ENCODE measurements at regions not wholly inside any gene's neighbourhood (a gene's known extent, or its start where the extent isn't known, plus 50 kb on each side); places are given as distances from the start of the nearest gene placed in this dataset.

DNA sequence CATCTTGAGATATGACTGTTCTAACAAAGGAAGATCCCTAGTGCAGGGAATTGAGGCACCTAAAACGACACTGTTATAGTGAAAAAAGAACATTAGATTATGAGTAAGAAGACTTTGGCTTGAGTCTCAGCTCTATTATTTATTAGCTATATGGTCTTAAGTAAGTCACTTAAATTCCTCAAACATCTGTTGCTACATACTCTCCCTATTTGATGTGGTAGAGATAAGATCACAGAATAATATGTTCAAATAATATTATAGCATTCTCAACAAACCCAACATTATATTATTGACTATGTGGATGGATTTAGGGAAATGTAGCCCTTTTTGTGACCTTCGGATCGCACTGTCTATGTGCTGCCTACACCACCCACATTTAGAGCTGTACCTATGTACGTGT, 136.9 kb downstream of the P2RY1 start:
- no peak for TF ChIP-seq STAT1 (IDR thresholded peaks at IDR 0.05; ENCODE audit: unreplicated experiment)
- TF ChIP-seq ZNF114 (CRISPR knock-in tag; IDR thresholded peaks at IDR 0.05) = no peak
- no peak for TF ChIP-seq CTCF (conservative IDR thresholded peaks at IDR 0.05; ENCODE audit: low read depth in 2 of 2)
- no peak for TF ChIP-seq JUNB (IDR thresholded peaks at IDR 0.05; ENCODE audit: unreplicated experiment)
- TF ChIP-seq POLR2AphosphoS5 (IDR thresholded peaks at IDR 0.05; ENCODE audit: low read depth) = no peak
- TF ChIP-seq ETS1 (IDR thresholded peaks at IDR 0.05) = no peak
- TF ChIP-seq REST (IDR thresholded peaks at IDR 0.05; ENCODE audit: unreplicated experiment) = no peak
- TF ChIP-seq ZNF331 (CRISPR knock-in tag; IDR thresholded peaks at IDR 0.05; ENCODE audit: low read depth) = no peak
- no peak for TF ChIP-seq CREB1 (CRISPR knock-in tag; IDR thresholded peaks at IDR 0.05; ENCODE audit: low read depth)
- TF ChIP-seq EZH2 (IDR thresholded peaks at IDR 0.05; ENCODE audit: low read depth, unreplicated experiment) = no peak
- no peaks in the 10 kb centered on the region for H3K36me3 Mint-ChIP-seq (ENCODE audit: low read depth)
- no peak overlapping the region for H3K4me3 Mint-ChIP-seq

More for the DNA sequence above, 136.9 kb downstream of the P2RY1 start:
- Histone ChIP-seq H3K4me2 (no peak overlapping the region), H3K9me2 (ENCODE audit: insufficient read depth) (no peaks in the 10 kb centered on the region), H3K4me1 (ENCODE audit: insufficient read depth) (peaks cover 11% of the 10 kb centered on the region; the same call in 1 of the 2 replicates), H3F3A (replicated peaks; ENCODE audit: low read depth) (no peaks in the 10 kb centered on the region), H3K27ac (ENCODE audit: low read depth) (no peak overlapping the region), H2AFZ (no peak overlapping the region), H3K27me3 (ENCODE audit: insufficient read depth) (no peaks in the 10 kb centered on the region), H4K20me1 (replicated peaks; ENCODE audit: insufficient read depth) (no peaks in the 10 kb centered on the region), H3K79me2 (replicated peaks; ENCODE audit: insufficient read depth) (no peaks in the 10 kb centered on the region), H3K4me3 (no peak overlapping the region), H3K36me3 (ENCODE audit: insufficient read depth) (no peaks in the 10 kb centered on the region)
- ATAC-seq (no peak), DNase-seq (ENCODE audit: low spot score) (no peak)
- peaks cover 9% of the 10 kb centered on the region; the same call in 1 of the 3 replicates for H3K4me1 Mint-ChIP-seq
- H3K27me3 Mint-ChIP-seq (ENCODE audit: insufficient read depth, low read depth, poor library complexity) = no peaks in the 10 kb centered on the region
- H3K27ac Mint-ChIP-seq = no peak overlapping the region
- peaks cover 6% of the 10 kb centered on the region; the same call in 1 of the 3 replicates for H3K9me3 Mint-ChIP-seq

All from GM23338 (cell line).